ENCODE measurements at regions not wholly inside any gene's neighbourhood (a gene's known extent, or its start where the extent isn't known, plus 50 kb on each side); places are given as distances from the start of the nearest gene placed in this dataset.

GRCh38 chr2:19743641-19744040 is 158.1 kb downstream of the TTC32 start:
- Histone ChIP-seq H3K36me3 (no peaks in the 10 kb centered on the region), H3K27ac (no peak overlapping the region), H3K9me3 (no peaks in the 10 kb centered on the region), H3K4me3 (no peak overlapping the region), H3K4me1 (peaks cover 0 to 13% (median under 1%) of the 10 kb centered on the region in 3 donors), H3K27me3 (no peaks in the 10 kb centered on the region)
- WGBS, 2 donors (ENCODE audit: low coverage in 1 of 2), result 93% methylated on average over 2 of the region's 5 CpGs; no CpG with 5 or more reads in 1 of the 2 donors
- no peak for TF ChIP-seq EP300 (IDR thresholded peaks at IDR 0.05)
- TF ChIP-seq CTCF (IDR thresholded peaks at IDR 0.05), result no peak
- no peak for TF ChIP-seq POLR2AphosphoS5 (IDR thresholded peaks at IDR 0.05)
- TF ChIP-seq POLR2A (IDR thresholded peaks at IDR 0.05), result no peak
- no peak for ATAC-seq

- no peak for ATAC-seq
- Histone ChIP-seq H3K4me1 (peaks cover 0 to 10% (median 8%) of the 10 kb centered on the region in 3 donors), H3K4me3 (no peak overlapping the region), H3K36me3 (no peaks in the 10 kb centered on the region), H3K27me3 (no peaks in the 10 kb centered on the region), H3K9me3 (no peaks in the 10 kb centered on the region), H3K27ac (no peak overlapping the region)
- 72 to 80% methylated on average over 2 of the region's 2 CpGs for WGBS, 2 donors (ENCODE audit: low coverage in 1 of 2)
- TF ChIP-seq POLR2AphosphoS5 (IDR thresholded peaks at IDR 0.05) (no peak), POLR2A (IDR thresholded peaks at IDR 0.05) (no peak), CTCF (IDR thresholded peaks at IDR 0.05) (no peak), EP300 (IDR thresholded peaks at IDR 0.05) (no peak)
These were observed 158.9 kb downstream of the TTC32 start for GRCh38 chr2:19742872-19743271.

GRCh38 chr2:19739256-19739655 is 162.5 kb downstream of the TTC32 start:
- TF ChIP-seq POLR2AphosphoS5 (IDR thresholded peaks at IDR 0.05) (no peak), CTCF (IDR thresholded peaks at IDR 0.05) (no peak), POLR2A (IDR thresholded peaks at IDR 0.05) (no peak), EP300 (IDR thresholded peaks at IDR 0.05) (no peak)
- H3K4me3 ChIP-seq, result no peak overlapping the region
- 83% methylated on average over 1 to 2 of the region's 2 CpGs for WGBS, 2 donors (ENCODE audit: low coverage in 1 of 2)
- H3K27ac ChIP-seq, result peak overlapping the region in 3 of 4 donors; percentile 58 to 69 (median 64)
- peaks cover 0 to 8% (median 4%) of the 10 kb centered on the region in 3 donors for H3K4me1 ChIP-seq
- ATAC-seq, result no peak
- no peaks in the 10 kb centered on the region for H3K9me3 ChIP-seq
- H3K27me3 ChIP-seq, result no peaks in the 10 kb centered on the region
- H3K36me3 ChIP-seq, result no peaks in the 10 kb centered on the region

GRCh38 chr2:19738707-19739106 is 163.1 kb downstream of the TTC32 start:
- Histone ChIP-seq H3K36me3 (no peaks in the 10 kb centered on the region), H3K27ac (peak overlapping the region in 3 of 4 donors; percentile 64 to 69 (median 69)), H3K27me3 (no peaks in the 10 kb centered on the region), H3K4me3 (no peak overlapping the region), H3K4me1 (peaks cover 0 to 10% (median 9%) of the 10 kb centered on the region in 3 donors), H3K9me3 (no peaks in the 10 kb centered on the region)
- no peak for TF ChIP-seq CTCF (IDR thresholded peaks at IDR 0.05)
- peak; percentile 59 for TF ChIP-seq POLR2AphosphoS5 (IDR thresholded peaks at IDR 0.05)
- ATAC-seq, result peak; percentile 88
- WGBS, 2 donors (ENCODE audit: low coverage in 1 of 2), result 25 to 50% methylated on average over 4 of the region's 11 CpGs

- no peaks in the 10 kb centered on the region for H3K27me3 ChIP-seq
- WGBS, 2 donors (ENCODE audit: low coverage in 1 of 2), result 93 to 100% methylated on average over 2 to 5 of the region's 10 CpGs
- no peak overlapping the region for H3K4me3 ChIP-seq
- peak; percentile 24 for ATAC-seq
- TF ChIP-seq CTCF (IDR thresholded peaks at IDR 0.05), result no peak
- TF ChIP-seq EP300 (IDR thresholded peaks at IDR 0.05), result no peak
- no peak for TF ChIP-seq POLR2AphosphoS5 (IDR thresholded peaks at IDR 0.05)
- no peak for TF ChIP-seq POLR2A (IDR thresholded peaks at IDR 0.05)
- no peaks in the 10 kb centered on the region for H3K9me3 ChIP-seq
- H3K36me3 ChIP-seq, result no peaks in the 10 kb centered on the region
- H3K27ac ChIP-seq, result no peak overlapping the region
- H3K4me1 ChIP-seq, result peaks cover 0 to 22% (median 12%) of the 10 kb centered on the region in 3 donors
These were observed 165.5 kb downstream of the TTC32 start for GRCh38 chr2:19736191-19736831.
